Small intestine (tissue), 7 donors: ENCODE measurements at regions not wholly inside any gene's neighbourhood (a gene's known extent, or its start where the extent isn't known, plus 50 kb on each side); places are given as distances from the start of the nearest gene placed in this dataset.

Experiments
- DNase-seq, 2 donors: peaks; one replicate each; pipeline versions ENCODE4 v3.0.0 to v3.0.0-alpha.2; 2013
- FAIRE-seq: peaks from 2 replicates; lab custom pipeline; 2012; peaks lifted over from hg19 to GRCh38; lab: Jason Lieb, UNC
- H3K27ac ChIP-seq, 3 donors: one replicate each; pipeline ENCODE4 v1.5.1; 2013; ENCODE audit warnings: low read length in 2 of 3, mild to moderate bottlenecking in 2 of 3, control low read depth in 1 of 3, inconsistent platforms in 1 of 3, low read depth in 1 of 3, moderate library complexity in 1 of 3
- H3K27me3 ChIP-seq, 3 donors: one replicate each; pipeline ENCODE4 v1.6.1; 2013; ENCODE audit warnings: low read length in 3 of 3, inconsistent platforms in 1 of 3; ENCODE audit not compliant: control insufficient read depth in 3 of 3, insufficient read depth in 3 of 3
- H3K36me3 ChIP-seq, 3 donors: one replicate each; pipeline ENCODE4 v1.6.1; 2013; ENCODE audit warnings: low read length in 3 of 3, inconsistent platforms in 1 of 3, low read depth in 1 of 3, mild to moderate bottlenecking in 1 of 3, moderate library complexity in 1 of 3; ENCODE audit not compliant: control insufficient read depth in 3 of 3, insufficient read depth in 2 of 3
- H3K4me1 ChIP-seq, 3 donors: one replicate each; pipeline ENCODE4 v1.6.1; 2013; ENCODE audit warnings: low read length in 2 of 3, inconsistent platforms in 1 of 3, low read depth in 1 of 3, mild to moderate bottlenecking in 1 of 3, moderate library complexity in 1 of 3; ENCODE audit not compliant: control insufficient read depth in 3 of 3, insufficient read depth in 2 of 3
- H3K4me3 ChIP-seq, 3 donors: one replicate each; pipeline ENCODE4 v1.5.1; 2013; ENCODE audit warnings: low read length in 3 of 3, control low read depth in 1 of 3, inconsistent platforms in 1 of 3, low read depth in 1 of 3, mild to moderate bottlenecking in 1 of 3, moderate library complexity in 1 of 3
- H3K9me3 ChIP-seq, 2 donors: one replicate each; pipeline ENCODE4 v1.6.1; 2013; ENCODE audit warnings: low read depth in 1 of 2, low read length in 1 of 2; ENCODE audit not compliant: control insufficient read depth in 2 of 2, insufficient read depth in 1 of 2
- WGBS, 3 donors: extraction: QIAGEN DNeasy Blood & Tissue Kit; methylation state at CpG; one replicate each; pipeline ENCODE4 v1.1.7; 2013; 5-methylcytosine and 5-hydroxymethylcytosine counted together
- donor health status: healthy with polysubstance abuse.
- donor health status: control.
- donor health status: control.
- donor health status: Bipolar disorder and iron deficiency.
- donor health status: healthy.

- Histone ChIP-seq H3K4me3 (no peak overlapping the region), H3K27ac (no peak overlapping the region), H3K4me1 (no peaks in the 10 kb centered on the region), H3K36me3 (no peaks in the 10 kb centered on the region), H3K9me3 (no peaks in the 10 kb centered on the region), H3K27me3 (no peaks in the 10 kb centered on the region)
- DNase-seq (no peak), FAIRE-seq (no peak)
- WGBS, 3 donors = 81 to 84% (median 83%) methylated on average over 39 of the region's 39 CpGs
Observed at GRCh38 chr13:112249644-112250610, 126.2 kb upstream of the SPACA7 start.

GRCh38 chr13:112250788-112251445 is 125.2 kb upstream of the SPACA7 start:
- no peak for FAIRE-seq

GRCh38 chr13:112251930-112252585 is 124.1 kb upstream of the SPACA7 start:
- Histone ChIP-seq H3K4me1 (no peaks in the 10 kb centered on the region), H3K27ac (no peak overlapping the region), H3K27me3 (no peaks in the 10 kb centered on the region), H3K4me3 (no peak overlapping the region), H3K36me3 (no peaks in the 10 kb centered on the region), H3K9me3 (no peaks in the 10 kb centered on the region)
- FAIRE-seq = no peak
- WGBS, 3 donors = 77 to 82% (median 82%) methylated on average over 27 of the region's 27 CpGs
- DNase-seq = no peak

More at GRCh38 chr13:112250788-112251445, 125.2 kb upstream of the SPACA7 start:
- H3K4me3 ChIP-seq = no peak overlapping the region
- no peak overlapping the region for H3K27ac ChIP-seq
- H3K9me3 ChIP-seq = no peaks in the 10 kb centered on the region
- no peaks in the 10 kb centered on the region for H3K27me3 ChIP-seq
- H3K4me1 ChIP-seq = no peaks in the 10 kb centered on the region
- WGBS, 3 donors = 82% methylated on average over 22 of the region's 22 CpGs
- H3K36me3 ChIP-seq = no peaks in the 10 kb centered on the region
- no peak for DNase-seq

- no peak overlapping the region for H3K4me3 ChIP-seq
- H3K27ac ChIP-seq = no peak overlapping the region
- H3K36me3 ChIP-seq = no peaks in the 10 kb centered on the region
- FAIRE-seq = no peak
- H3K27me3 ChIP-seq = no peaks in the 10 kb centered on the region
- H3K4me1 ChIP-seq = no peaks in the 10 kb centered on the region
- WGBS, 3 donors = 85 to 86% (median 86%) methylated on average over 29 of the region's 29 CpGs
- DNase-seq = no peak
- H3K9me3 ChIP-seq = no peaks in the 10 kb centered on the region
Observed at GRCh38 chr13:112252804-112253590, 123.2 kb upstream of the SPACA7 start.

- DNase-seq (no peak), FAIRE-seq (no peak)
- no peak overlapping the region for H3K4me3 ChIP-seq
- no peaks in the 10 kb centered on the region for H3K36me3 ChIP-seq
- H3K4me1 ChIP-seq = no peaks in the 10 kb centered on the region
- no peak overlapping the region for H3K27ac ChIP-seq
- H3K9me3 ChIP-seq = no peaks in the 10 kb centered on the region
- H3K27me3 ChIP-seq = no peaks in the 10 kb centered on the region
- 87 to 90% (median 89%) methylated on average over 17 of the region's 17 CpGs for WGBS, 3 donors
Observed at GRCh38 chr13:112253631-112254030, 122.5 kb upstream of the SPACA7 start.

GRCh38 chr13:112254061-112254818 is 121.9 kb upstream of the SPACA7 start:
- WGBS, 3 donors = 76 to 78% (median 76%) methylated on average over 25 of the region's 25 CpGs
- Histone ChIP-seq H3K4me1 (no peaks in the 10 kb centered on the region), H3K36me3 (no peaks in the 10 kb centered on the region), H3K4me3 (no peak overlapping the region), H3K9me3 (no peaks in the 10 kb centered on the region), H3K27me3 (no peaks in the 10 kb centered on the region), H3K27ac (no peak overlapping the region)
- no peak for DNase-seq
- FAIRE-seq = no peak

- FAIRE-seq (no peak), DNase-seq (no peak)
- Histone ChIP-seq H3K27me3 (no peaks in the 10 kb centered on the region), H3K4me1 (no peaks in the 10 kb centered on the region), H3K27ac (no peak overlapping the region), H3K36me3 (no peaks in the 10 kb centered on the region), H3K4me3 (no peak overlapping the region), H3K9me3 (no peaks in the 10 kb centered on the region)
- 88 to 95% (median 92%) methylated on average over 11 of the region's 11 CpGs for WGBS, 3 donors
Observed at GRCh38 chr13:112254900-112255299, 121.3 kb upstream of the SPACA7 start.
